Stimulated activated CD8-positive, alpha-beta memory T cell treated with anti-CD3 and anti-CD28 coated beads, Interleukin-15, amount 100 ng/mL, for 48 hours (primary cell): ENCODE measurements at regions not wholly inside any gene's neighbourhood (a gene's known extent, or its start where the extent isn't known, plus 50 kb on each side); places are given as distances from the start of the nearest gene placed in this dataset.

ENCODE experiments used
- DNase-seq, 2 donors: peaks; one replicate each; pipeline ENCODE4 v3.0.0-alpha.2; 2020; ENCODE audit warnings: low read depth in 2 of 2

- DNase-seq, result no peak
Measured at GRCh38 chr9:13717322-13718054, 438.0 kb upstream of the MPDZ start.

GRCh38 chr9:13716601-13717321 lies 437.3 kb upstream of the MPDZ start:
- no peak for DNase-seq

GRCh38 chr9:13716090-13716489 lies 436.6 kb upstream of the MPDZ start:
- no peak for DNase-seq

- DNase-seq, result no peak
Measured at GRCh38 chr9:13715430-13715829, 435.9 kb upstream of the MPDZ start.

- no peak for DNase-seq
Measured at GRCh38 chr9:13707612-13708576, 428.4 kb upstream of the MPDZ start.

- DNase-seq, result no peak
Measured at GRCh38 chr9:13705918-13706317, 426.4 kb upstream of the MPDZ start.

GRCh38 chr9:13705373-13705772 lies 425.9 kb upstream of the MPDZ start:
- no peak for DNase-seq

- DNase-seq, result no peak
Measured at GRCh38 chr9:13690595-13690994, 411.1 kb upstream of the MPDZ start.

GRCh38 chr9:13689925-13690324 lies 410.4 kb upstream of the MPDZ start:
- DNase-seq, result no peak

- DNase-seq, result no peak
Measured at GRCh38 chr9:13688990-13689600, 409.6 kb upstream of the MPDZ start.

GRCh38 chr9:13688223-13688989 lies 408.9 kb upstream of the MPDZ start:
- DNase-seq, result no peak

- DNase-seq, result no peak
Measured at GRCh38 chr9:13684656-13685055, 405.2 kb upstream of the MPDZ start.

- no peak for DNase-seq
Measured at GRCh38 chr9:13677801-13678200, 398.3 kb upstream of the MPDZ start.

- no peak for DNase-seq
Measured at GRCh38 chr9:13675638-13676000, 396.1 kb upstream of the MPDZ start.

GRCh38 chr9:13674926-13675637 lies 395.6 kb upstream of the MPDZ start:
- DNase-seq, result no peak

GRCh38 chr9:13673348-13673747 lies 393.9 kb upstream of the MPDZ start:
- no peak for DNase-seq

GRCh38 chr9:13665418-13666066 lies 386.1 kb upstream of the MPDZ start:
- DNase-seq, result no peak

GRCh38 chr9:13661014-13661413 lies 381.5 kb upstream of the MPDZ start:
- DNase-seq, result no peak

- no peak for DNase-seq
Measured at GRCh38 chr9:13651969-13652663, 372.6 kb upstream of the MPDZ start.
